H1 (cell line): ENCODE measurements at regions not wholly inside any gene's neighbourhood (a gene's known extent, or its start where the extent isn't known, plus 50 kb on each side); places are given as distances from the start of the nearest gene placed in this dataset.

ENCODE experiments used
- CTCF ChIA-PET: fragments of 300-600 bp; sonication (Branson Sonifier 250); formaldehyde crosslinking; loops from one replicate; lab custom pipeline; 2021; ENCODE audit not compliant: partially characterized antibody; lab: Charles Lee
- POLR2A ChIA-PET: fragments of 300-600 bp; sonication (Branson Sonifier 250); formaldehyde crosslinking; loops from one replicate; lab custom pipeline; 2021; ENCODE audit warnings: inconsistent platforms; ENCODE audit not compliant: partially characterized antibody; lab: Charles Lee
- DNase-seq, 2 experiments: peaks; one replicate each; pipeline versions ENCODE4 v3.0.0 to v3.0.0-alpha.2; 2010 to 2022; ENCODE audit warnings: low spot score in 2 of 2, low read depth in 1 of 2, mixed read lengths in 1 of 2
- FAIRE-seq: peaks from 2 replicates; lab custom pipeline; 2011; peaks lifted over from hg19 to GRCh38; lab: Jason Lieb, UNC
- H2AFZ ChIP-seq: 2 replicates; pipeline ENCODE4 v1.8.1; 2012; ENCODE audit warnings: low read length, inconsistent platforms
- H2AK5ac ChIP-seq: 2 replicates; pipeline ENCODE4 v1.6.1; 2013; ENCODE audit warnings: low read depth, low read length
- H2BK120ac ChIP-seq: replicated peaks from 2 replicates; pipeline ENCODE3; 2013; ENCODE audit warnings: low read depth, low read length, inconsistent platforms
- H2BK12ac ChIP-seq: 2 replicates; pipeline ENCODE4 v1.6.1; 2013; ENCODE audit warnings: low read depth, low read length
- H2BK15ac ChIP-seq: 2 replicates; pipeline ENCODE4 v1.6.1; 2013; ENCODE audit warnings: low read length
- H2BK20ac ChIP-seq: 2 replicates; pipeline ENCODE4 v1.6.1; 2013; ENCODE audit warnings: low read length
- H2BK5ac ChIP-seq: 2 replicates; pipeline ENCODE4 v1.6.1; 2013; ENCODE audit warnings: low read depth, low read length
- H3K14ac ChIP-seq: 2 replicates; pipeline ENCODE4 v1.6.1; 2013; ENCODE audit warnings: inconsistent platforms; ENCODE audit not compliant: insufficient read length
- H3K18ac ChIP-seq: 2 replicates; pipeline ENCODE4 v1.6.1; 2013; ENCODE audit warnings: low read length; ENCODE audit errors: extremely low read depth
- H3K23ac ChIP-seq: 2 replicates; pipeline ENCODE4 v1.6.1; 2013; ENCODE audit warnings: inconsistent platforms; ENCODE audit not compliant: insufficient read length
- H3K23me2 ChIP-seq: 2 replicates; pipeline ENCODE4 v1.6.1; 2013; ENCODE audit warnings: low read depth, low read length
- H3K27ac ChIP-seq: 2 replicates; pipeline ENCODE4 v1.6.1; 2011; ENCODE audit warnings: low read depth, low read length, inconsistent platforms
- H3K27me3 ChIP-seq, 4 experiments: replicated peaks in 1 of 4; 1 replicate in 1 of 4; 2 replicates in 3 of 4; pipeline versions ENCODE4 v1.6.1 to v1.8.1; 2011 to 2013; ENCODE audit warnings: low read length in 3 of 4, mild to moderate bottlenecking in 3 of 4, inconsistent platforms in 2 of 4, mixed read lengths in 2 of 4, moderate library complexity in 1 of 4; ENCODE audit not compliant: control insufficient read depth in 3 of 4, insufficient read depth in 3 of 4; ENCODE audit errors: extremely low read depth in 1 of 4
- H3K36me3 ChIP-seq, 4 experiments: 2 replicates each; pipeline versions ENCODE4 v1.6.1 to v1.8.1; 2011 to 2013; ENCODE audit warnings: mild to moderate bottlenecking in 4 of 4, low read length in 3 of 4, moderate library complexity in 2 of 4, control low read depth in 1 of 4, inconsistent platforms in 1 of 4; ENCODE audit not compliant: insufficient read depth in 4 of 4, control insufficient read depth in 2 of 4
- H3K4ac ChIP-seq: replicated peaks from 2 replicates; pipeline ENCODE3; 2013; ENCODE audit warnings: low read length, low read depth, mixed read lengths, inconsistent platforms; ENCODE audit not compliant: insufficient read length
- H3K4me1 ChIP-seq, 4 experiments: replicated peaks in 1 of 4; 1 replicate in 1 of 4; 2 replicates in 3 of 4; pipeline versions ENCODE4 v1.6.1 to v1.8.1; 2011 to 2013; ENCODE audit warnings: low read length in 3 of 4, inconsistent platforms in 2 of 4, mixed read lengths in 1 of 4; ENCODE audit not compliant: insufficient read depth in 4 of 4, control insufficient read depth in 3 of 4
- H3K4me2 ChIP-seq, 2 experiments: 2 replicates each; pipeline versions ENCODE4 v1.6.1 to v1.8.1; 2011 to 2013; ENCODE audit warnings: low read depth in 2 of 2, low read length in 2 of 2, control low read depth in 1 of 2, inconsistent platforms in 1 of 2, mild to moderate bottlenecking in 1 of 2; ENCODE audit not compliant: insufficient read depth in 1 of 2
- H3K4me3 ChIP-seq, 4 experiments: fragments of 200-600, 300-600 bp in 1 of 4; sonication (generic), shearing (Covaris generic), sonication (Bioruptor Twin) in 1 of 4; 2 replicates each; pipeline versions ENCODE4 v1.5.1 to v1.8.1; 2011 to 2016; ENCODE audit warnings: low read length in 4 of 4, low read depth in 3 of 4, control low read depth in 2 of 4, inconsistent platforms in 2 of 4, mild to moderate bottlenecking in 2 of 4, mixed read lengths in 1 of 4, moderate library complexity in 1 of 4; ENCODE audit not compliant: insufficient read depth in 2 of 4; ENCODE audit errors: extremely low read depth in 1 of 4
- H3K56ac ChIP-seq: replicated peaks from 2 replicates; pipeline ENCODE3; 2013; ENCODE audit warnings: low read depth, mild to moderate bottlenecking, mixed read lengths, low read length, inconsistent platforms; ENCODE audit not compliant: insufficient read length
- H3K79me1 ChIP-seq: 2 replicates; pipeline ENCODE4 v1.6.1; 2013; ENCODE audit warnings: low read depth, low read length, control low read depth
- H3K79me2 ChIP-seq, 2 experiments: 2 replicates each; pipeline versions ENCODE4 v1.6.1 to v1.8.1; 2012 to 2013; ENCODE audit warnings: low read length in 2 of 2, mild to moderate bottlenecking in 2 of 2, inconsistent platforms in 1 of 2; ENCODE audit not compliant: insufficient read depth in 2 of 2, control insufficient read depth in 1 of 2
- H3K9ac ChIP-seq, 4 experiments: replicated peaks in 1 of 4; 1 replicate in 1 of 4; 2 replicates in 3 of 4; pipeline versions ENCODE4 v1.6.1 to v1.8.1; 2011 to 2013; ENCODE audit warnings: low read depth in 3 of 4, low read length in 3 of 4, control low read depth in 2 of 4, mild to moderate bottlenecking in 2 of 4, moderate library complexity in 2 of 4, inconsistent platforms in 1 of 4; ENCODE audit errors: extremely low read depth in 1 of 4
- H3K9me3 ChIP-seq, 2 experiments: 2 replicates each; pipeline versions ENCODE4 v1.6.1 to v1.8.1; 2012 to 2013; ENCODE audit warnings: mild to moderate bottlenecking in 2 of 2, moderate library complexity in 2 of 2, control low read depth in 1 of 2, inconsistent platforms in 1 of 2, low read depth in 1 of 2, low read length in 1 of 2, mixed read lengths in 1 of 2; ENCODE audit not compliant: insufficient read depth in 2 of 2
- H4K20me1 ChIP-seq, 2 experiments: replicated peaks in 1 of 2; 2 replicates each; pipeline versions ENCODE3 to v1.8.1; 2011 to 2013; ENCODE audit warnings: inconsistent platforms in 2 of 2, low read length in 2 of 2, mild to moderate bottlenecking in 1 of 2; ENCODE audit not compliant: insufficient read depth in 2 of 2, control insufficient read depth in 1 of 2
- H4K5ac ChIP-seq: 2 replicates; pipeline ENCODE4 v1.6.1; 2013; ENCODE audit warnings: low read length, low read depth, mixed read lengths, inconsistent platforms; ENCODE audit not compliant: insufficient read length
- H4K8ac ChIP-seq: 2 replicates; pipeline ENCODE4 v1.8.0; 2013; ENCODE audit warnings: mild to moderate bottlenecking, moderate library complexity, low read length, inconsistent platforms; ENCODE audit not compliant: insufficient read depth; ENCODE audit errors: extremely low read depth
- H4K91ac ChIP-seq: replicated peaks from 2 replicates; pipeline ENCODE3; 2013; ENCODE audit warnings: low read length, mixed read lengths, inconsistent platforms; ENCODE audit not compliant: insufficient read length
- ASH2L ChIP-seq: fragments of 200-600, 300-600 bp; sonication (generic); IDR thresholded peaks from one replicate; pipeline ENCODE4 v1.7.1; 2017; ENCODE audit warnings: low read length
- ATF3 ChIP-seq: IDR thresholded peaks from 2 replicates; pipeline ENCODE4 v1.6.1; 2011; ENCODE audit warnings: low read depth, mild to moderate bottlenecking, low read length; ENCODE audit not compliant: insufficient read depth
- CREB1 ChIP-seq: IDR thresholded peaks from 2 replicates; pipeline ENCODE4 v1.6.1; 2012; ENCODE audit warnings: inconsistent platforms
- EGR1 ChIP-seq: IDR thresholded peaks from 2 replicates; pipeline ENCODE4 v1.6.1; 2011; ENCODE audit warnings: low read depth, low read length, borderline replicate concordance
- FOSL1 ChIP-seq: IDR thresholded peaks from 2 replicates; pipeline ENCODE4 v1.6.1; 2011; ENCODE audit warnings: mild to moderate bottlenecking, low read depth, low read length, moderate library complexity; ENCODE audit not compliant: insufficient read depth
- KDM4A ChIP-seq: IDR thresholded peaks from one replicate; pipeline ENCODE4 v1.7.1; 2012; ENCODE audit warnings: low read depth, mild to moderate bottlenecking, moderate library complexity, low read length, inconsistent platforms; ENCODE audit not compliant: severe bottlenecking
- MAFK ChIP-seq: IDR thresholded peaks from 2 replicates; pipeline ENCODE4 v1.6.1; 2012; ENCODE audit warnings: low read depth, mild to moderate bottlenecking, improper control_type of control experiment, low read length
- PHF8 ChIP-seq: fragments of 200-600 bp; sonication (generic); conservative IDR thresholded peaks from 2 replicates; pipeline ENCODE4 v1.7.1; 2012; ENCODE audit warnings: low read depth, mild to moderate bottlenecking, inconsistent platforms, low read length, moderate library complexity
- SIRT6 ChIP-seq: IDR thresholded peaks from one replicate; pipeline ENCODE4 v1.7.1; 2012; ENCODE audit warnings: low read length, inconsistent platforms
- SP2 ChIP-seq: IDR thresholded peaks from 2 replicates; pipeline ENCODE4 v1.6.1; 2012; ENCODE audit warnings: mild to moderate bottlenecking, low read length, inconsistent platforms
- SUZ12 ChIP-seq: fragments of 200-600 bp; sonication (generic); IDR thresholded peaks from 2 replicates; pipeline ENCODE4 v1.6.1; 2012; ENCODE audit warnings: mild to moderate bottlenecking, inconsistent platforms, low read length, moderate library complexity, mixed read lengths
- WGBS, 2 experiments: shearing (Covaris generic) in 1 of 2; methylation state at CpG; one replicate each; pipeline versions ENCODE4 v1.1.6 to v1.1.7; 2013 to 2015; ENCODE audit warnings: low lambda C conversion rate in 2 of 2, mixed read lengths in 2 of 2, inconsistent platforms in 1 of 2, low coverage in 1 of 2, missing lambda C conversion rate in 1 of 2; ENCODE audit not compliant: insufficient replicate concordance in 2 of 2, insufficient coverage in 1 of 2, insufficient read length in 1 of 2; ENCODE audit errors: extremely low coverage in 1 of 2, missing lambda C conversion rate in 1 of 2; 5-methylcytosine and 5-hydroxymethylcytosine counted together
- TF ChIP-seq, protein P1 (sequence below): IDR thresholded peaks from 2 replicates; pipeline ENCODE4 v1.6.1; 2011; ENCODE audit warnings: low read length, improper control_type of control experiment

DNA sequence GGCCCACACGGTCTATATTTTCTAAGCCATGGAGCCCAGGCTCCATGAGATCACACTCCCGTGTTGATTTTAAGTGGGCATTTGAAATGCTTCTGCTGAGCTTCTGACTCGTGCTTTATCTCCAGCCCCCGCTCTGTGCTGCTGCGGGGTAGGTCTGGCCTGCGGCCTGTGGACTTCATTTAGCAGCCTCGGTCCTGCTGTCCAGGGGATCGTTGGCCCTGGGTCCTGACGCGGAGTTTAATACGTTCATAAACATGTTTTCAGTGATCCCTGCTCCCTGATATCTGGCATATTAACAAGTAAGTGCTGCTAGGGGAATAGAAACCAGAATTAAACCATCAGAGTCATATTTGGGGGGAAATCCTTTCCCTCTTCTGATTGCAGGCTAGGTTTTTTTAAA lies 540.3 kb upstream of the MGMT start:
- Histone ChIP-seq H2AK5ac (no peak overlapping the region), H3K14ac (no peak overlapping the region), H2BK120ac (no peak overlapping the region), H3K56ac (no peak overlapping the region), H3K4me1 (no peaks in the 10 kb centered on the region; a peak in 1 of 7 replicates), H3K23ac (no peak overlapping the region), H2BK5ac (no peak overlapping the region), H3K23me2 (no peaks in the 10 kb centered on the region), H3K4me2 (no peak overlapping the region), H3K27ac (no peak overlapping the region), H3K36me3 (no peaks in the 10 kb centered on the region), H3K4me3 (no peak overlapping the region), H3K4ac (no peak overlapping the region), H2AFZ (no peak overlapping the region), H3K27me3 (no peaks in the 10 kb centered on the region), H3K9me3 (no peaks in the 10 kb centered on the region), H3K79me2 (no peaks in the 10 kb centered on the region), H3K9ac (no peak overlapping the region), H2BK12ac (no peak overlapping the region), H2BK15ac (no peak overlapping the region), H3K18ac (no peak overlapping the region), H4K5ac (no peak overlapping the region), H4K20me1 (no peaks in the 10 kb centered on the region), H3K79me1 (no peaks in the 10 kb centered on the region), H4K91ac (no peak overlapping the region), H2BK20ac (no peak overlapping the region), H4K8ac (no peak overlapping the region)
- TF ChIP-seq FOSL1: no peak
- TF ChIP-seq SIRT6: no peak
- no peak for TF ChIP-seq EGR1
- TF ChIP-seq ASH2L: no peak
- no peak for TF ChIP-seq SUZ12
- no peak for TF ChIP-seq MAFK
- no peak for TF ChIP-seq CREB1
- no peak for TF ChIP-seq KDM4A
- no peak for TF ChIP-seq PHF8
- TF ChIP-seq ATF3: no peak
- TF ChIP-seq SP2: no peak
- TF ChIP-seq, protein P1, sequence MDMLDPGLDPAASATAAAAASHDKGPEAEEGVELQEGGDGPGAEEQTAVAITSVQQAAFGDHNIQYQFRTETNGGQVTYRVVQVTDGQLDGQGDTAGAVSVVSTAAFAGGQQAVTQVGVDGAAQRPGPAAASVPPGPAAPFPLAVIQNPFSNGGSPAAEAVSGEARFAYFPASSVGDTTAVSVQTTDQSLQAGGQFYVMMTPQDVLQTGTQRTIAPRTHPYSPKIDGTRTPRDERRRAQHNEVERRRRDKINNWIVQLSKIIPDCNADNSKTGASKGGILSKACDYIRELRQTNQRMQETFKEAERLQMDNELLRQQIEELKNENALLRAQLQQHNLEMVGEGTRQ: no peak
- ChIA-PET POLR2A (no interaction called here), CTCF (interaction anchor here (0.7 to 0.8 kb wide), 2 partner anchors 67 to 709 kb away, joined by 3 read pairs; no protein-coding TSS in a partner anchor)
- 90% methylated on average over 11 of the region's 11 CpGs; no CpG with 5 or more reads in 1 of the 2 experiments for WGBS, 2 experiments
- no peak for DNase-seq
- no peak for FAIRE-seq
